Osteoblast (primary cell): ENCODE measurements at regions not wholly inside any gene's neighbourhood (a gene's known extent, or its start where the extent isn't known, plus 50 kb on each side); places are given as distances from the start of the nearest gene placed in this dataset.

ENCODE experiments used
- DNase-seq: peaks from one replicate; pipeline ENCODE4 v3.0.0; 2011; ENCODE audit warnings: low spot score, mixed read lengths; ENCODE audit not compliant: insufficient read length; ENCODE audit errors: missing footprints
- H2AFZ ChIP-seq: 2 replicates; pipeline ENCODE4 v1.6.0; 2011; ENCODE audit warnings: mild to moderate bottlenecking, low read length
- H3K27ac ChIP-seq: 2 replicates; pipeline ENCODE4 v1.5.1; 2011; ENCODE audit warnings: mild to moderate bottlenecking, low read depth, low read length, moderate library complexity
- H3K27me3 ChIP-seq: 2 replicates; pipeline ENCODE4 v1.6.0; 2012; ENCODE audit warnings: mild to moderate bottlenecking, control low read depth, inconsistent platforms, low read length, moderate library complexity; ENCODE audit not compliant: insufficient read depth
- H3K36me3 ChIP-seq: 2 replicates; pipeline ENCODE4 v1.5.1; 2011; ENCODE audit warnings: mild to moderate bottlenecking, low read length, control low read depth, moderate library complexity; ENCODE audit not compliant: insufficient read depth
- H3K4me1 ChIP-seq: 2 replicates; pipeline ENCODE4 v1.5.1; 2011; ENCODE audit warnings: mild to moderate bottlenecking, low read length, control low read depth, moderate library complexity; ENCODE audit not compliant: insufficient read depth
- H3K4me2 ChIP-seq: 2 replicates; pipeline ENCODE4 v1.6.0; 2011; ENCODE audit warnings: mild to moderate bottlenecking, low read length; ENCODE audit not compliant: insufficient read depth
- H3K4me3 ChIP-seq: fragments of 200-600 bp; sonication (generic); 3 replicates; pipeline ENCODE4 v1.5.1; 2012; ENCODE audit warnings: mild to moderate bottlenecking, low read length, inconsistent platforms; ENCODE audit not compliant: insufficient read depth
- H3K79me2 ChIP-seq: 2 replicates; pipeline ENCODE4 v1.6.0; 2012; ENCODE audit warnings: mild to moderate bottlenecking, low read length, control low read depth, inconsistent platforms; ENCODE audit not compliant: insufficient read depth
- H3K9me3 ChIP-seq: 2 replicates; pipeline ENCODE4 v1.5.1; 2011; ENCODE audit warnings: low read depth, low read length, control low read depth
- H4K20me1 ChIP-seq: 2 replicates; pipeline ENCODE4 v1.6.0; 2012; ENCODE audit warnings: mild to moderate bottlenecking, low read length, control low read depth; ENCODE audit not compliant: insufficient read depth
- TF ChIP-seq, protein P1 (sequence below): IDR thresholded peaks from 2 replicates; pipeline ENCODE4 v1.5.1; 2011; ENCODE audit warnings: mild to moderate bottlenecking, low read depth, low read length, moderate library complexity; ENCODE audit errors: extremely low read depth

DNA sequence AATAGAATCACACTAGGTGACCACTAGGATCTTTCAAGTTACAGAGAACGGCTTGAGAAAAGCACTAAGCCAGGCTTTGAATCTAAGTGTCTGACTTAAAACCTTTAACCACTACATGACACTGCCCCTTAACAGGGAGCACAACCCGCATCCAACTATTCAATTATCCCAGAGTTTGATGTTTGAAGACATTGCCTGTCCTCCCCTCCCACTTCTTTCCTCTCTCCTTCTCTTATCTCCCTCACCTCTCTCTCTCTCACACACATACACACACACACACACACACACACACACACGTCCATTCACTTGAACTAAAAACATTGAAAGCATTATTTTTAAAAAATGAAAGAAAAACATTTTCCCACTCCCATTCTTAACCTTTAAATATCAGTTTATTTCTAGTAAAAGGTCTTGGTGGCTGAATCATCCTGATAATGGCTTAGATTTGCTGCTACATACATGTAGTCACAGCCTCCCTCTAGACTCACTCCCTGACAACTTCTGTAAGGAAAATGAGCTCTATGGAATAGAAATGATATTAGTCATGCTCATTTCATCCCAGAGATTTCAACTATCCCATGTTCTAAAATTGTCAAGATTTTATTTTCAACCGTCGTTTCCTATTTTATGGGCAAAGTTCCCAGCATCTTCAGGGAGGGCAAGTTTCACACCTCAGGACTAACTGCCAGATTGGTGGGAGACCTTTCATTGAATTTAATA lies 53.5 kb upstream of the RAP1B start:
- H3K4me1 ChIP-seq = peaks cover 26% of the 10 kb centered on the region
- peak overlapping the region; percentile 82 for H3K4me2 ChIP-seq
- H2AFZ ChIP-seq = peak overlapping the region; percentile 57
- no peaks in the 10 kb centered on the region for H3K27me3 ChIP-seq
- H3K9me3 ChIP-seq = no peaks in the 10 kb centered on the region
- no peaks in the 10 kb centered on the region for H3K36me3 ChIP-seq
- peak overlapping the region; percentile 27 for H3K4me3 ChIP-seq
- TF ChIP-seq, protein P1, sequence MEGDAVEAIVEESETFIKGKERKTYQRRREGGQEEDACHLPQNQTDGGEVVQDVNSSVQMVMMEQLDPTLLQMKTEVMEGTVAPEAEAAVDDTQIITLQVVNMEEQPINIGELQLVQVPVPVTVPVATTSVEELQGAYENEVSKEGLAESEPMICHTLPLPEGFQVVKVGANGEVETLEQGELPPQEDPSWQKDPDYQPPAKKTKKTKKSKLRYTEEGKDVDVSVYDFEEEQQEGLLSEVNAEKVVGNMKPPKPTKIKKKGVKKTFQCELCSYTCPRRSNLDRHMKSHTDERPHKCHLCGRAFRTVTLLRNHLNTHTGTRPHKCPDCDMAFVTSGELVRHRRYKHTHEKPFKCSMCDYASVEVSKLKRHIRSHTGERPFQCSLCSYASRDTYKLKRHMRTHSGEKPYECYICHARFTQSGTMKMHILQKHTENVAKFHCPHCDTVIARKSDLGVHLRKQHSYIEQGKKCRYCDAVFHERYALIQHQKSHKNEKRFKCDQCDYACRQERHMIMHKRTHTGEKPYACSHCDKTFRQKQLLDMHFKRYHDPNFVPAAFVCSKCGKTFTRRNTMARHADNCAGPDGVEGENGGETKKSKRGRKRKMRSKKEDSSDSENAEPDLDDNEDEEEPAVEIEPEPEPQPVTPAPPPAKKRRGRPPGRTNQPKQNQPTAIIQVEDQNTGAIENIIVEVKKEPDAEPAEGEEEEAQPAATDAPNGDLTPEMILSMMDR = no peak
- DNase-seq = peak; percentile 73
- no peaks in the 10 kb centered on the region for H4K20me1 ChIP-seq
- no peaks in the 10 kb centered on the region for H3K79me2 ChIP-seq
- H3K27ac ChIP-seq = peak overlapping the region; percentile 89

DNA sequence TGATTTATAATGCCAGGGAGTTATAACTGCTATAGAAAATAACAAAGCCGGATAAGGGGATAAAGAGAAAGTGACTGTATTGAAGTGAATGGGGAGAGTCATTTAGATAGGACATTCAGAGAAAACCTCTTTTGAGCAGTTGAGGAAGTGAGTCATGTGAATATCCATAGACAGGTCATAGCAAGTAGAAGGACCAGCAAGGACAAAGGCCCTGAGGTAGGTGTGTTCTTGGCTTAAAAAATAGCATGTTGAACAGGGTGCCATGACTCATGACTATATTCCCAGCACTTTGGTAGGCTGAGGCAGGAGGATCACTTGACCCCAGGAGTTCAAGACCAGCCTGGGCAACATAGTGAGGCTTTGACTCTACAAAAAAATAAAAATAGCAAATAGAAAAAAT lies 51.5 kb upstream of the RAP1B start:
- Histone ChIP-seq H4K20me1 (no peaks in the 10 kb centered on the region), H2AFZ (no peak overlapping the region), H3K27ac (no peak overlapping the region), H3K4me1 (peaks cover 24% of the 10 kb centered on the region), H3K27me3 (no peaks in the 10 kb centered on the region), H3K79me2 (no peaks in the 10 kb centered on the region), H3K36me3 (no peaks in the 10 kb centered on the region), H3K4me2 (no peak overlapping the region), H3K9me3 (no peaks in the 10 kb centered on the region), H3K4me3 (no peak overlapping the region)
- TF ChIP-seq, protein P1 = no peak
- peak; percentile 23 for DNase-seq

DNA sequence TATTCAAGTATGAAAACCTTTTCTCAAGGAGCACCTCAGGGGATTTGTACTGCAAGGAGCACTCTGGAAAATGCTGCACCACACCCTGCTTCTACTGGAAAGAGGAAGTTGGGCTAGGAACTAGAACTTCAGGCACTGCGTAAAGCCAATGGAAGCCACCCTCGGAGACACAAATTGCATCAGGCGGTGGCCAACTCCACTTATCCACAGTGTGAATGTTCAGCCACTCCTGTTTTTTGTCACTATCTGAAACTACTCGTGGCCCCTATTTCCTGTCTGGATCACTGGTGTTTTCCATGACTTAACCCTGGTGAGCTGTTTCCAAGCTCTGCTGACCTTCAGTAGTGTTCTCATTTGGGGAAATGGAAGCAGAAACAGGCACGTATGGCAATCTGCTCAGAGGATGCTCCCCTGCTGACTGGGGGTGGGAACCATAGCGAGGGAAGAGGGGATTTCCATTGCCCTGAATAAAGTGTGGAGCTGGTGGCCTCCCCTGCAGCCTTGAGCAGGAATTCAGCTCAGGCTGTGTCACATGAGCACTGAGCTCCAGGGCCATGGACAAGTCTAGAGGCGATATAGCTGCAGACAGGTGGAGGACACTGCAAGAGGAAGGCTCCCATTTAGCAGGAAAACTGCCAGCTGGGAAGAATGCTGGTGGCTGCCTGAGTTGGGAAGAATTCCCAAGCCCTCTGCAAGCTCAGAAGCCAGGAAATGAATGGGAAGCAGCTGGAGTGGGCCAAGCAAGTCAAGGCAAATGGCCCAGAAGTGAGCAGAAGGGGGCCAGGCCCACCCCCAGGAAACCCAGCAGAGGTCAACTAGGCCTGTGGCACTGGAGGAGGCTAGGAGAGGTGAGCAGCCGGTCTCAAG lies 50.5 kb upstream of the RAP1B start:
- Histone ChIP-seq H3K4me3 (no peak overlapping the region), H4K20me1 (no peaks in the 10 kb centered on the region), H3K4me2 (no peak overlapping the region), H3K36me3 (no peaks in the 10 kb centered on the region), H3K4me1 (peaks cover 31% of the 10 kb centered on the region), H3K79me2 (no peaks in the 10 kb centered on the region), H3K9me3 (no peaks in the 10 kb centered on the region), H2AFZ (no peak overlapping the region), H3K27me3 (no peaks in the 10 kb centered on the region), H3K27ac (no peak overlapping the region)
- peak; percentile 22 for DNase-seq
- TF ChIP-seq, protein P1 = no peak

DNA sequence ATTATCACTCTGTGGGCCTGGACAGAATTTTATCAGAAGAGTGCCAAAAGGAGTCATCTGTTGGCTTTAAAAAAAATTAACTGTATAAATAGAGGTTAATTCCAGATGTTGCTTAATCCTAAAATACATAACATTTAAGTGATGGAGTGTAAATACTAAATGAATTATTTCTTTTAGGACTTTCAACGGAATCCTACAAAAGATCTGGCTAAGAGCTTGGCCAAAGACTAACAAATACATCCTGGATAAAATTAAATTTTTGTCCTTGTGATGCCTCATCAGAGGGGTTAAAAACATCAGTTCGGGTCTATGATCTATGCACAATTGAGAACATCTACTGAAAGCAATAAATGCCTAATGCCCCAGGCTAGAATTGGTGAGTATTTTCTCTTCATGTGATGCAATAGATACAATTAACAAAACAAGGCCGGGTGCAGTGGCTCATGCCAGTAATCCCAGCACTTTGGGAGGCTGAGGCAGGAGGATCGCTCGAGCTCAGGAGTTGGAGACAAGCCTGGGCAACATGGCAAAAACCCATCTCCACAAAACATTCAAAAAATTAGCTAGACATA lies 49.8 kb upstream of the RAP1B start:
- Histone ChIP-seq H2AFZ (no peak overlapping the region), H3K27me3 (no peaks in the 10 kb centered on the region), H3K36me3 (no peaks in the 10 kb centered on the region), H3K79me2 (no peaks in the 10 kb centered on the region), H3K4me1 (peaks cover 39% of the 10 kb centered on the region), H3K27ac (no peak overlapping the region), H4K20me1 (no peaks in the 10 kb centered on the region), H3K9me3 (no peaks in the 10 kb centered on the region), H3K4me3 (no peak overlapping the region), H3K4me2 (no peak overlapping the region)
- DNase-seq = peak; percentile 38
- TF ChIP-seq, protein P1 = no peak
